Kidney (tissue), 13 donors: ENCODE measurements at regions not wholly inside any gene's neighbourhood (a gene's known extent, or its start where the extent isn't known, plus 50 kb on each side); places are given as distances from the start of the nearest gene placed in this dataset.
A peak's percentile ranks its signal among the peaks of the same experiment; 100 is the strongest.

Experiments used
- DNase-seq, 5 donors: peaks; one replicate each; pipeline ENCODE4 v3.0.0-alpha.2; 2013 to 2020
- FAIRE-seq: peaks from 2 replicates; lab custom pipeline; 2012; peaks lifted over from hg19 to GRCh38; lab: Jason Lieb, UNC
- H3K27ac ChIP-seq, 2 donors: one replicate each; pipeline ENCODE4 v1.7.0; 2013; ENCODE audit warnings: low read depth in 2 of 2, low read length in 2 of 2, inconsistent platforms in 1 of 2
- H3K27me3 ChIP-seq: one replicate; pipeline ENCODE4 v1.7.1; 2013; ENCODE audit warnings: low read length, inconsistent platforms; ENCODE audit not compliant: control insufficient read depth, insufficient read depth
- H3K36me3 ChIP-seq, 3 donors: one replicate each; pipeline versions ENCODE4 v1.7.0 to v1.7.1; 2013; ENCODE audit warnings: low read length in 3 of 3, control low read depth in 1 of 3, inconsistent platforms in 1 of 3; ENCODE audit not compliant: insufficient read depth in 3 of 3, control insufficient read depth in 2 of 3
- H3K4me1 ChIP-seq, 3 donors: one replicate each; pipeline versions ENCODE4 v1.7.0 to v1.7.1; 2013; ENCODE audit warnings: low read length in 3 of 3, inconsistent platforms in 1 of 3, low read depth in 1 of 3; ENCODE audit not compliant: control insufficient read depth in 2 of 3, insufficient read depth in 2 of 3
- H3K4me3 ChIP-seq, 3 donors: one replicate each; pipeline versions ENCODE4 v1.7.0 to v1.8.1; 2013; ENCODE audit warnings: low read length in 3 of 3, control low read depth in 1 of 3, inconsistent platforms in 1 of 3
- H3K9ac ChIP-seq, 3 donors: one replicate each; pipeline versions ENCODE4 v1.7.0 to v1.7.1; 2013; ENCODE audit warnings: low read length in 3 of 3, control low read depth in 1 of 3, inconsistent platforms in 1 of 3
- H3K9me3 ChIP-seq, 3 donors: one replicate each; pipeline versions ENCODE4 v1.7.0 to v1.7.1; 2013; ENCODE audit warnings: low read length in 3 of 3, control low read depth in 1 of 3, inconsistent platforms in 1 of 3; ENCODE audit not compliant: control insufficient read depth in 2 of 3, insufficient read depth in 1 of 3
- intact Hi-C: fragments of 100-400 bp; cut with DNase I; formaldehyde crosslinking; loops from one replicate; pipeline ENCODE4 v1.11.1; 2022
- TF ChIP-seq, protein P1 (sequence below): IDR thresholded peaks from 3 replicates; pipeline ENCODE4 v1.5.1; 2012; ENCODE audit warnings: mild to moderate bottlenecking, moderate library complexity, borderline replicate concordance; ENCODE audit not compliant: insufficient read depth; ENCODE audit errors: extremely low read depth
- donor health status: control.
- donor health status: control.
- donor health status: control.
- donor health status: control.
- donor health status: control.
- donor health status: DM: yes; HTN: yes; CAD: no.
- donor health status: Normal renal cell carcinoma (clear cell type).

DNA sequence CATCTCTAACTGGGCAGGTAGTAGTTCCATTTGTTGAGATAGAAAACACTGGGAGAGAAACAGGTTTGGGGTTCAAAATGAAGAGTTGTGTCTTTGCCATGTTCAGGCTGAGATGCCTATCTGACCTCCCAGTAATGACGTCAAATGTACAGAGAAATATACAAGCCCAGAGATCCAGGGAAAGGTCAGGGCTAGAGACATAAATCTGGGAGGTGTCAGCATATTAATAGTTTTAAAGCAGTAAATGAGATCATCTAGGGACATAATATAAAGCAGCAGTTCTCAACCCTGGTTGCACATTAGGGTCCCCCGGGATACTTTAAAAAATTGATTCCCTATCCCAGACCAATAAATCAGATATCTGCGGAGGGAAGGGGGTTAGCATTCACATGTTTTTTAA, 501.5 kb downstream of the UQCRFS1 start:
- Histone ChIP-seq H3K36me3 (no peaks in the 10 kb centered on the region), H3K27ac (no peak overlapping the region), H3K9ac (no peak overlapping the region), H3K4me3 (no peak overlapping the region), H3K9me3 (no peaks in the 10 kb centered on the region), H3K4me1 (no peaks in the 10 kb centered on the region), H3K27me3 (no peaks in the 10 kb centered on the region)
- TF ChIP-seq, protein P1, sequence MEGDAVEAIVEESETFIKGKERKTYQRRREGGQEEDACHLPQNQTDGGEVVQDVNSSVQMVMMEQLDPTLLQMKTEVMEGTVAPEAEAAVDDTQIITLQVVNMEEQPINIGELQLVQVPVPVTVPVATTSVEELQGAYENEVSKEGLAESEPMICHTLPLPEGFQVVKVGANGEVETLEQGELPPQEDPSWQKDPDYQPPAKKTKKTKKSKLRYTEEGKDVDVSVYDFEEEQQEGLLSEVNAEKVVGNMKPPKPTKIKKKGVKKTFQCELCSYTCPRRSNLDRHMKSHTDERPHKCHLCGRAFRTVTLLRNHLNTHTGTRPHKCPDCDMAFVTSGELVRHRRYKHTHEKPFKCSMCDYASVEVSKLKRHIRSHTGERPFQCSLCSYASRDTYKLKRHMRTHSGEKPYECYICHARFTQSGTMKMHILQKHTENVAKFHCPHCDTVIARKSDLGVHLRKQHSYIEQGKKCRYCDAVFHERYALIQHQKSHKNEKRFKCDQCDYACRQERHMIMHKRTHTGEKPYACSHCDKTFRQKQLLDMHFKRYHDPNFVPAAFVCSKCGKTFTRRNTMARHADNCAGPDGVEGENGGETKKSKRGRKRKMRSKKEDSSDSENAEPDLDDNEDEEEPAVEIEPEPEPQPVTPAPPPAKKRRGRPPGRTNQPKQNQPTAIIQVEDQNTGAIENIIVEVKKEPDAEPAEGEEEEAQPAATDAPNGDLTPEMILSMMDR = no peak
- FAIRE-seq (no peak), DNase-seq (no peak)
- intact Hi-C loops = no loop called here

DNA sequence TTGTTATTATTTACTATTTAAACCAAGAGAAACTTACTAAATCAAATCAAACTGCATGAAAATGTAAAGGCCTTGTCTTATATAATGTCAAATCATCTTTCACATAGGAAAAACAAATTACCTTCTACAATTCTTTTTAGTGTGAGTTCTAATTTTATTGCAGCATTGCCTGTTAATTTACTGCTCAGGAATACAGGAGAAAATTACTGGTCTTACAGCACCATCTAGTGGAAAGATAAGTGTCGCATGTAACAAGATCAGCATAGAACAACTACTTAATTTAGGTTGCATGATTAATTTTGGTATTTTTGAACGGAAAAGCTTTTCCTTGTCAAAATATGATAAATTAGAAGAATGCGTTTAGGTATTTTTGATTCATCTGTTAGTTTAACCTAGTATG, 502.7 kb downstream of the UQCRFS1 start:
- H3K4me3 ChIP-seq = no peak overlapping the region
- intact Hi-C loops = no loop called here
- FAIRE-seq (peak; percentile 98), DNase-seq (peak in 2 of 5 donors; percentile 81 to 87)
- no peaks in the 10 kb centered on the region for H3K4me1 ChIP-seq
- TF ChIP-seq, protein P1 = peak; percentile 60
- no peak overlapping the region for H3K27ac ChIP-seq
- H3K9me3 ChIP-seq = no peaks in the 10 kb centered on the region
- H3K36me3 ChIP-seq = no peaks in the 10 kb centered on the region
- no peak overlapping the region for H3K9ac ChIP-seq
- H3K27me3 ChIP-seq = no peaks in the 10 kb centered on the region

GRCh38 chr19:28706693-28707092, 506.3 kb downstream of the UQCRFS1 start:
- no peaks in the 10 kb centered on the region for H3K9me3 ChIP-seq
- DNase-seq (no peak), FAIRE-seq (no peak)
- no peak overlapping the region for H3K9ac ChIP-seq
- no peak overlapping the region for H3K4me3 ChIP-seq
- H3K27ac ChIP-seq = no peak overlapping the region
- intact Hi-C loops = no loop called here
- H3K36me3 ChIP-seq = no peaks in the 10 kb centered on the region
- H3K27me3 ChIP-seq = no peaks in the 10 kb centered on the region
- TF ChIP-seq, protein P1 = no peak
- no peaks in the 10 kb centered on the region for H3K4me1 ChIP-seq

GRCh38 chr19:28705008-28705407, 507.9 kb downstream of the UQCRFS1 start:
- FAIRE-seq (no peak), DNase-seq (peak in 2 of 5 donors; percentile 20)
- Histone ChIP-seq H3K27me3 (no peaks in the 10 kb centered on the region), H3K4me1 (no peaks in the 10 kb centered on the region), H3K9ac (no peak overlapping the region), H3K36me3 (no peaks in the 10 kb centered on the region), H3K9me3 (no peaks in the 10 kb centered on the region), H3K27ac (no peak overlapping the region), H3K4me3 (no peak overlapping the region)
- TF ChIP-seq, protein P1 = no peak
- intact Hi-C loops = no loop called here
